HG03045 (cell line): ENCODE measurements at regions not wholly inside any gene's neighbourhood (a gene's known extent, or its start where the extent isn't known, plus 50 kb on each side); places are given as distances from the start of the nearest gene placed in this dataset.
A peak's percentile ranks its signal among the peaks of the same experiment; 100 is the strongest.
"Not testable (repeated sequence)": the region's sequence is repeated elsewhere in the genome, so short reads cannot be mapped to it uniquely, and the experiment has no call there.

Source experiments
- ATAC-seq: cut with Tn5 transposase; IDR thresholded peaks from one replicate; pipeline ENCODE4 v1.9.1; 2021; ENCODE audit warnings: mild to moderate bottlenecking, moderate library complexity; ENCODE audit not compliant: unreplicated experiment

- ATAC-seq: not testable (repeated sequence)
These were observed 113.0 kb upstream of the FOXD4L5 start for GRCh38 chr9:65397763-65398719.

DNA sequence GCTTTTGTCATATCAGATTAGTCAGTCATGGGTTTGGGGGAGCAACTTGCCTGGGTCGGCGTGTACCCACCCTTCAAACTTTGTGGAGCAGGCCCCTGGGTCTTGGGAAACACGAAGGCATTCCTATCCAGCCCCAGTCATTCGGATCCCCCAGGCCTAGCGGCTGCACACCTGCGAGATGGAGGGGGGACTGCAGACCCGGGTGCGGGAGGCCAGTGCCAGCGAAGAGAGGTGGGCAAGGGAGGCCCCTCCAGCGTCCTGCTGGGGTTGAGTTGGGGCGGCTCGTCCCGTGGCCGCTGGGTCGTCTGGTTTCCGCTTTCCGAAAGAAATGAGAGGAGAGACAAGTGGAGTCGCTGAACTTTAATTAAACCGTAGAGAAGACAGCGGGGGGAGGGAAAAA lies 112.2 kb upstream of the FOXD4L5 start:
- not testable (repeated sequence) for ATAC-seq

- ATAC-seq: not testable (repeated sequence)
These were observed 111.6 kb upstream of the FOXD4L5 start for GRCh38 chr9:65396601-65397000.

DNA sequence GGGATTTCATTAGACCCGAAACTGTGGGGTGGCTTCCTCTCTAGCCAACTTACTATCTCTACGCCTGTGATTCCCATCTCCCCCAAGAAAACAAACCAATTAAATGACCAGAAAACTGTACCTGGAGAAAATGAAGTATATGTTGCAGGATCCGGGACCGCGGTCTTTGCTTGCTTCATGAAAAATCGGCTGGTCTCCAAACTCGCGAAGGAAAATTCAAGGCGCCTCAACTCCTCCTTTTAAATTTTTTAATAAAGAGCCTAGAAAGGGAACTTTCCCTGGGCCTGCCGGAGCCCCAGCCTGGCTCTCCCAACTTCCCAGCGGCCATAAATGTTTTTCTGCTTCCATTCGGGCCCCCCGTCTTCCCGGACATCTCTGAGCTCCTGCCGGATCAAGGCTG lies 110.8 kb upstream of the FOXD4L5 start:
- ATAC-seq: not testable (repeated sequence)

DNA sequence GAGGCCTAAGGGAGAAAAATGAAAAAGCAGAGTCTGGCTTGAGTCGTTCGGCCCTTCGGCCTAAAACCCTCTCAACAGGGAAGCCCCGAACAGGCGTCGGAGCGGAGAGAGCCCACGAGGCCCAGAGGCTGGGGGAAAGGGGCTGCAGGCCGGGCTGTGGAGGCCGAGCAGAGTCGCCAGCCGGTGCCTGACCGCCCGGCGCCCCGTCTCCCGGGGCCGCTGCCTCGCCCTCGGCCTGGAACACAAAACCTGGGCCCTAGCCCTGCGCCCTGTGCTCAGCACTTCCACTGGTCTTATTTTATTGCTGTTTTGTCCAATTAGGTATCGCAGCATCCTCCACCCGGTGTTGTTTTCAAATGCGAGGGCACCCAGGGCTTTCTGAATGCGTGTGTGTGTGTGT lies 110.1 kb upstream of the FOXD4L5 start:
- ATAC-seq: not testable (repeated sequence)

DNA sequence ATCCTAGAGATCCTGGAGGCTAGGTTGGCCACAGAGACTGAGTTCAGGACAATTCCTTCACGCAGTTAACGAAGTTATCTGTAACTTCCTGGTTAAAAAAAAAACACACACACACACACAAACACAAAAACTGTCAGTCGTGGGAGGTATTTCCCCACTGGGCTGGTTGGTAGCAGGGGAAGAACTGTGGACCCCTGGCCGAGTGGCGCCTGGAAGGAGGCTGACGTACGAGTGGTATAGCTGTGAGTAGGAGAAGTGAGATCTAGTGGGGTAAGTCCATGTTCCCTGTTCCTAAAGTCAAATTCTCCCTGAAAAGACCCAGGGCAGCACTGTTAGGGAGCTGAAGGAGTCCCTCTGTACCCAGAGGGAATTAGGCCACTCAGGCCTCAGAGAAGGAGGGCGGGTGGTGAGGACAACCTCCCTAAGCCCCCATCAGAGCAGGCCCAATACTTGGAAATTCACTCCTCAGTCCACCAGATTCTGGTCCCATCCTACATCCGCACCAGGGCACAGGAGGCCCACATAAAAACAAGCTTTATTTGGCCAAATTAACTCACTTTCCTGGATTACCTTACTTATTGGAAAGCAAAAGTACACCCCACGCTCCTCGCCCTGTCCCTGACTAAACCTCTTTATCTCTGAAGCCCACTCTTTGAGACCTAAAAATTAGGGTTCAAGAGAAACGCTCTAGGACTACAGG lies 108.3 kb upstream of the FOXD4L5 start:
- ATAC-seq: not testable (repeated sequence)

DNA sequence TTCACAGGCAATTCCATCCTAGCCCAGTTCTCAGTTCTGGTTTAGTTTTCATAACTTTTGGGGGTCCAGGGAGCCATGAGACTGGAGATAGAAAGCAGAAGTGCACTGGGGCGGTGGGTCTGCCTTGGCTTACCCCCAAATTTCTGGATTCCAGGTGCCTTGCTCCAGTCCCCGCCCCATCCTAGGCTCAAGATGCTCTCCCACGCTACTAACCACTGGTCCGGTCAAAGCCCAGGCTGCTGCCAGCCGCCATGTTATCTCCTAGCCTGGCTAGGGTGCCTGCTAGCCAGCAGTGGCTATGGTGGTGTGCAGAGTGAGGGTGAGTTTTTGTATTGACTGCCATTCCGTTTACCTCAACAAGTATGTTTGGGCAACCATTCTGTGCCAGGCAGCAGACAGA lies 107.6 kb upstream of the FOXD4L5 start:
- not testable (repeated sequence) for ATAC-seq

DNA sequence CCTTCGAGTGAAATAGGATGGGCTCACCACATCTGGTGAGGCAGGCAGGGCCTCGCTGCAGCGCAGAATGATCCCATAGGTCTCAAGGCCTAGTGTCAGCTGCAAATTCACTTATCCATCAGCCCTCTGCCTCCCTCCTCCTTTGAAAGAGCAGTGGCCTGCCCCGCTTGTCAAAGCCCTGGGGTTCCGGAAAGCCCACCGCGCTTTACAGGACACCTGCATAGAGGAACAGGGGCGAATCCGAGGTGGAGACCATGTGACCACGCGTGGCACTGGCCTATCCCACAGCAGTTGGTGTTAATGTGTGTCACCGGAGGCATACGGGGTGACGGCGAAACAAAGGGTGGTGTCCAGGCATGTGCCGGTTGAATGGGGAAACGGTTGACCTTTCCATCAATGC lies 104.7 kb upstream of the FOXD4L5 start:
- not testable (repeated sequence) for ATAC-seq

DNA sequence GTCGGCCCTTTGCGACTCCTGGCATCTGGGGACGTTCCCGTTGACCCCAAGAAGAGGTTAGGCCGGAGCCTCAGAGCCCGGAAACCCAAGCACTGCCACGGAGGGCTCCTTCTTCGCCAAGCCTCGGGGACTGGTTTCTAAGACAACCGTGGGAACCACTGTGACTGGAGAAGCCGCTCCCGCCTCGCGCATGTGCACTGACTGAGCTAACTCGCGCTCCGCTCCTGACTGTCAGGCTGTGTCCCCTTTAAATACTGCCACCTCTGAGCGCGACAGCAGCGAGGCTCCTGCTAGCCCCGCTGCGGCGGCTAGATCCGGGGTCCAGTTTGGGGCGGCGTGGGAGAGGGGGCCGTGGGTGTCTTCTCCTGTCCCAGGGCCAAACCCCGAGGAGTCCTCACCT lies 104.2 kb upstream of the FOXD4L5 start:
- not testable (repeated sequence) for ATAC-seq

DNA sequence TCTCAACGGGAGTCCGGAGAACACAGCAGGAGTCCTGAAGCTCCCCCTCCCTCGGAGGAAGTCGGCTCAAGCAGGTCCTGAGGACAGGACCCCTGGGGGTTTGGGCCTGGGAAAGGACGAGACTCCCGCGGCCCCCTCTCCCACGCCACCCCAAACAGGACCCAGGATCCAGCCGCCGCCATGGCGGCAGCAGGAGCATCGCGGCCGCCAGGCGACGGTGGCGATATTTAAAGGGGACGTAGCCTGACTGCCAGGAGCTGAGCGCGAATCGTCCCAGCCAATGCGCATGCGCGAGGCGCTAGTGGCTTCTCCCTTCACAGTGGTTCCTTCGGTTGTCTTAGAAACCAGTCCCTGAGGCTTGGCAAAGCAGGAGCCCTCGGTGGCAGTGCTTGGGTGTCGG lies 101.7 kb upstream of the FOXD4L5 start:
- peak; percentile 52 for ATAC-seq

GRCh38 chr9:65386191-65386590 lies 101.2 kb upstream of the FOXD4L5 start:
- ATAC-seq: not testable (repeated sequence)

DNA sequence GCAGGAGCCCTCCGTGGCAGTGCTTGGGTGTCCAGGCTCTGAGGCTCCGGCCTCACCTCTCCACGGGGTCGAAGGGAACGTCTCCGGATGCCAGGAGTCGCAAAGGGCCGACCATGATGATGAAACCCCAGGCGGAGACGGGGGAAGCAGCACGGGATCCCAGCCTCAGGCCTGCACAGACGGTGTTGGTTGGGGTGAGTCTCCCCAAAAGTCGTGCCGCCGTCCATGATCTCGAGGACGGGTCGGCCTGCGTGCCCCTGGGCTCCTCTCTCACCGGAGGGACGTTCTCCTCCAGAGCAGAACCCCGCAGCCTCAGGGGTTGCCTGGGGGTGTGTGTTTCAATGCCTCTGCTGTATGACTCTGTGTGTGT lies 100.6 kb upstream of the FOXD4L5 start:
- not testable (repeated sequence) for ATAC-seq

DNA sequence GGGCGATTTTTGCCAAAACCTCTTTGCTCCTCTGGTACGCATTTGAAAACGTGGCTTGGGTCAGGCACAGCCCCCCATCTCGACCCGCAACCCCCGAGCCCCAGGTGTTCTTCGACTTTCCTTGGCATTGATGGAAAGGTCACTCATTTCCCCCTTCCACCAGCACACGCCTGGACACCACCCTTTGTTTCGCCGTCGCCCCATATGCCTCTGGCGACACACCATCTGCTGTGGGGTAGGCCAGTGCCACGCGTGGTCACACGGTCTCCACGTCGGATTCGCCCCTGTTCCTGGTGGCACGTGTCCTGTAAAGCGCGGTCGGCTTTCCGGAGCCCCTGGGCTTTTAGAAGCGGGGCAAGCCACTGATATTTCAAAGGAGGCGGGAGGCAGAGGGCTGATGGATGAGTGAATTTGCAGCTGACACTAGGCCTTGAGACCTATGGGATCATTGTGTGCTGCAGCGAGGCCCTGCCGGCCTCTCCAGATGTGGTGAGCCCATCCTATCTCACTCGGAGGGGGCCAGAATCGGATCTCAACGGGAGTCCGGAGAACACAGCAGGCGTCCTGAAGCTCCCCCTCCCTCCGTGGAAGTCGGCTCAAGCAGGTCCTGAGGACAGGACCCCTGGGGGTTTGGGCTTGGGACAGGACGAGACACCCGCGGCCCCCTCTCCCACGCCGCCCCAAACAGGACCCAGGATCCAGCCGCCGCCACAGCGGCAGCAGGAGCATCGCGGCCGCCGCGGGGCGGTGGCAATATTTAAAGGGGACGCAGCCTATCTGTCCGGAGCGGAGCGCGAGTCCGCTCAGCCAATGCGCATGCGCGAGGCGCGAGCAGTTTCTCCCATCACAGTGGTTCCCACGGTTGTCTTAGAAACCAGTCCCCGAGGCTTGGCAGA lies 100.0 kb upstream of the FOXD4L5 start:
- not testable (repeated sequence) for ATAC-seq

DNA sequence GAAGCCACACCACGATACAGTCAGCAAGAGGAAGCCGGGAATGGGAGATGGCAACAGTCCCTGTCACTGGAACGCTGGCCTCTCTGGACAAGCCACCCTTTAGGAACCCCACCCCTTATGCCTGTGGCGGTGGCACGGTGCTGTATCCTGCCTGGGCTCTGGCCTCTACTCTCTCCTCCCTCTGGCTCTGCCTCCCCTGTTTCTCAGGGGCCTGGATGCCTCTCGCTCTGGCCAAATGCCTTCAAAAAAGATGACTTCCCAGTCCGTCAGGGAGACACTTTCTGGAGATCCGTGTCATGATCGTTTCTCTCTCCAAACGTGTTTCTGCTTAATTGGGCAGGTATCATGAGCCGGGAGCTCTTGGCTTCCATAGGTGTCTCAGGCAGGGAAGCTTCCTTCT lies 99.1 kb upstream of the FOXD4L5 start:
- ATAC-seq: not testable (repeated sequence)

GRCh38 chr9:65383646-65384045 lies 98.6 kb upstream of the FOXD4L5 start:
- not testable (repeated sequence) for ATAC-seq

DNA sequence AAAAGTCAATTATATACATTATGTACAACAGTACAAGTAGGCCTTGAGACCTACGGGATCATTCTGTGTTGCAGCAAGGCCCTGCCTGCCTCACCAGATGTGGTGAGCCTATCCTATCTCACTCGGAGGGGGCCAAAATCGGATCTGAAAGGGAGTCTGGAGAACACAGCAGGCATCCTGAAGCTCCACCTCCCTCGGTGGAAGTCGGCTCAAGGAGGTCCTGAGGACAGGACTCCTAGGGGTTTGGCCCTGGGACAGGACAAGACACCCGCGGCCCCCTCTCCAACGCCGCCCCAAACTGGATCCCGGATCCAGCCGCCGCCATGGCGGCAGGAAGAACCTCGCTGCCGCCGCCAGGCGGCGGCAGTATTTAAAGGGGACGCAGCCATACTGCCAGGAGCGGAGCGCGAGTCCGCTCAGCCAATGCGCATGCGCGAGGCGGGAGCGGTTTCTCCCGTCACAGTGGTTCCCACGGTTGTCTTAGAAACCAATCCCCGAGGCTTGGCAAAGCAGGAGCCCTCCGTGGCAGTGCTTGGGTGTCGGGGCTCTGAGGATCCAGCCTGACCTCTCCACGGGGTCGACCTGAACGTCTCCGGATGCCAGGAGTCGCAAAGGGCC lies 97.8 kb upstream of the FOXD4L5 start:
- not testable (repeated sequence) for ATAC-seq
